Transverse colon (tissue), 4 donors: ENCODE measurements at regions not wholly inside any gene's neighbourhood (a gene's known extent, or its start where the extent isn't known, plus 50 kb on each side); places are given as distances from the start of the nearest gene placed in this dataset.

Experiments used
- POLR2A ChIP-seq: fragments of 450-650 bp; IDR thresholded peaks from one replicate; pipeline ENCODE4 v1.6.1; 2016; ENCODE audit warnings: antibody characterized with exemption, mild to moderate bottlenecking, moderate library complexity
- POLR2AphosphoS5 ChIP-seq, 3 donors: sonication (generic); formaldehyde crosslinking; IDR thresholded peaks; one replicate each; pipeline ENCODE4 v1.6.1; 2016; ENCODE audit warnings: antibody characterized with exemption in 3 of 3
- TF ChIP-seq, protein P1 (sequence below), 5 experiments: fragments of 200-600 bp in 3 of 5; fragments of 450-650 bp in 2 of 5; sonication (generic) in 3 of 5; IDR thresholded peaks; 1 replicate in 2 of 5; 2 replicates in 3 of 5; pipeline ENCODE4 v1.5.1; 2016 to 2017; ENCODE audit warnings: antibody characterized with exemption in 5 of 5, inconsistent platforms in 3 of 5, mild to moderate bottlenecking in 2 of 5, moderate library complexity in 1 of 5

DNA sequence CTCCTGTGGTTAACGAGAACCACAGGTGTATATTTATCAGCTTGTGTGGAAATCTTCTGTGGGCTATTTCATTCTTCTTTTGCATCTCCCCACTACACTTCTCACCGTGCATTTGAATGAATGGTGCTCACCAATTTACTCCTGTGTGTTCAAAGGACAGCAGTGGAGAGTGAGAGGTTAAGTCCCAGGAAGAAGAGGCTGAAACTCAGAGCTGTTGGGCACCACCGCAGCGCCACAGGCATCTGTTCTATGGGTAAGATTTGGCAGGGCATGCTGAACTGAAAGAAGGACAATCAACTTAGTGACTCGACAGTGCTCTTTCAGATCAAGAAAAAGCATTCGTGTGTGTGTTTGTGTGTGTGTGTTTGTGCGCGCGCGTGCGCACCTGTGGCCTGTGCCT is 297.9 kb upstream of the SIX2 start:
- TF ChIP-seq, protein P1, sequence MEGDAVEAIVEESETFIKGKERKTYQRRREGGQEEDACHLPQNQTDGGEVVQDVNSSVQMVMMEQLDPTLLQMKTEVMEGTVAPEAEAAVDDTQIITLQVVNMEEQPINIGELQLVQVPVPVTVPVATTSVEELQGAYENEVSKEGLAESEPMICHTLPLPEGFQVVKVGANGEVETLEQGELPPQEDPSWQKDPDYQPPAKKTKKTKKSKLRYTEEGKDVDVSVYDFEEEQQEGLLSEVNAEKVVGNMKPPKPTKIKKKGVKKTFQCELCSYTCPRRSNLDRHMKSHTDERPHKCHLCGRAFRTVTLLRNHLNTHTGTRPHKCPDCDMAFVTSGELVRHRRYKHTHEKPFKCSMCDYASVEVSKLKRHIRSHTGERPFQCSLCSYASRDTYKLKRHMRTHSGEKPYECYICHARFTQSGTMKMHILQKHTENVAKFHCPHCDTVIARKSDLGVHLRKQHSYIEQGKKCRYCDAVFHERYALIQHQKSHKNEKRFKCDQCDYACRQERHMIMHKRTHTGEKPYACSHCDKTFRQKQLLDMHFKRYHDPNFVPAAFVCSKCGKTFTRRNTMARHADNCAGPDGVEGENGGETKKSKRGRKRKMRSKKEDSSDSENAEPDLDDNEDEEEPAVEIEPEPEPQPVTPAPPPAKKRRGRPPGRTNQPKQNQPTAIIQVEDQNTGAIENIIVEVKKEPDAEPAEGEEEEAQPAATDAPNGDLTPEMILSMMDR (IDR thresholded peaks at IDR 0.05), result no peak
- TF ChIP-seq POLR2A (no peak), POLR2AphosphoS5 (IDR thresholded peaks at IDR 0.05) (no peak)
